Vagina (tissue), 2 donors: ENCODE measurements at regions not wholly inside any gene's neighbourhood (a gene's known extent, or its start where the extent isn't known, plus 50 kb on each side); places are given as distances from the start of the nearest gene placed in this dataset.

Experiments used
- DNase-seq, 2 donors: peaks; one replicate each; pipeline ENCODE4 v3.0.0-alpha.2; 2017; ENCODE audit errors: extremely low spot score in 2 of 2
- H3K27ac ChIP-seq: fragments of 200-600 bp; sonication (generic); one replicate; pipeline ENCODE4 v1.5.1; 2019
- H3K27me3 ChIP-seq: fragments of 200-600 bp; sonication (generic); one replicate; pipeline ENCODE4 v1.5.1; 2019
- H3K36me3 ChIP-seq, 2 donors: fragments of 200-600 bp; sonication (generic); one replicate each; pipeline ENCODE4 v1.5.1; 2017 to 2019
- H3K4me1 ChIP-seq: fragments of 200-600 bp; sonication (generic); one replicate; pipeline ENCODE4 v1.5.1; 2019
- H3K4me3 ChIP-seq, 2 donors: fragments of 200-600 bp; sonication (generic); 1 replicate in 1 of 2; 2 replicates in 1 of 2; pipeline ENCODE4 v1.5.1; 2016 to 2019
- H3K9me3 ChIP-seq: fragments of 200-600 bp; sonication (generic); one replicate; pipeline ENCODE4 v1.5.1; 2019
- CTCF ChIP-seq, 3 experiments: fragments of 450-650 bp in 2 of 3; fragments of 200-600 bp in 1 of 3; sonication (generic) in 1 of 3; IDR thresholded peaks; one replicate each; pipeline ENCODE4 v1.5.1; 2017 to 2019; ENCODE audit warnings: antibody characterized with exemption in 3 of 3, mild to moderate bottlenecking in 2 of 3, moderate library complexity in 2 of 3
- POLR2A ChIP-seq, 2 donors: fragments of 450-650 bp; IDR thresholded peaks; one replicate each; pipeline ENCODE4 v1.6.1; 2017; ENCODE audit warnings: antibody characterized with exemption in 2 of 2, mild to moderate bottlenecking in 2 of 2, moderate library complexity in 2 of 2
- POLR2AphosphoS5 ChIP-seq, 2 donors: sonication (generic); formaldehyde crosslinking; IDR thresholded peaks; one replicate each; pipeline ENCODE4 v1.9.0; 2017; ENCODE audit warnings: antibody characterized with exemption in 2 of 2, mild to moderate bottlenecking in 2 of 2, low read depth in 1 of 2; ENCODE audit not compliant: insufficient read depth in 1 of 2
- intact Hi-C: fragments of 100-400 bp; cut with DNase I; formaldehyde crosslinking; loops from one replicate; pipeline ENCODE4 v1.15.1; 2023

- intact Hi-C loops, result no loop called here
- H3K4me3 ChIP-seq, result no peak overlapping the region
- H3K27me3 ChIP-seq, result no peaks in the 10 kb centered on the region
- H3K4me1 ChIP-seq, result no peaks in the 10 kb centered on the region
- no peak for TF ChIP-seq CTCF (IDR thresholded peaks at IDR 0.05)
- no peak for TF ChIP-seq POLR2AphosphoS5 (IDR thresholded peaks at IDR 0.05; ENCODE audit: insufficient read depth in 1 of 2, low read depth in 1 of 2)
- no peak for TF ChIP-seq POLR2A (IDR thresholded peaks at IDR 0.05)
- no peak for DNase-seq
- no peak overlapping the region for H3K27ac ChIP-seq
- H3K36me3 ChIP-seq, result no peaks in the 10 kb centered on the region
- no peaks in the 10 kb centered on the region for H3K9me3 ChIP-seq
Measured at GRCh38 chr4:173802662-173803022, 272.6 kb upstream of the HAND2 start.

GRCh38 chr4:173801876-173802661 lies 272.0 kb upstream of the HAND2 start:
- Histone ChIP-seq H3K36me3 (no peaks in the 10 kb centered on the region), H3K4me3 (no peak overlapping the region), H3K27me3 (no peaks in the 10 kb centered on the region), H3K9me3 (no peaks in the 10 kb centered on the region), H3K27ac (no peak overlapping the region), H3K4me1 (no peaks in the 10 kb centered on the region)
- intact Hi-C loops, result no loop called here
- no peak for TF ChIP-seq CTCF (IDR thresholded peaks at IDR 0.05)
- no peak for DNase-seq

GRCh38 chr4:173801361-173801760 lies 271.3 kb upstream of the HAND2 start:
- DNase-seq, result no peak
- intact Hi-C loops, result no loop called here
- H3K27me3 ChIP-seq, result no peaks in the 10 kb centered on the region
- H3K4me1 ChIP-seq, result no peaks in the 10 kb centered on the region
- H3K9me3 ChIP-seq, result no peaks in the 10 kb centered on the region
- H3K36me3 ChIP-seq, result no peaks in the 10 kb centered on the region
- no peak for TF ChIP-seq POLR2A (IDR thresholded peaks at IDR 0.05)
- TF ChIP-seq CTCF (IDR thresholded peaks at IDR 0.05), result no peak
- no peak overlapping the region for H3K27ac ChIP-seq
- no peak overlapping the region for H3K4me3 ChIP-seq

- Histone ChIP-seq H3K27ac (no peak overlapping the region), H3K4me3 (no peak overlapping the region), H3K9me3 (no peaks in the 10 kb centered on the region), H3K27me3 (no peaks in the 10 kb centered on the region), H3K36me3 (no peaks in the 10 kb centered on the region), H3K4me1 (no peaks in the 10 kb centered on the region)
- intact Hi-C loops, result no loop called here
- TF ChIP-seq POLR2A (IDR thresholded peaks at IDR 0.05) (no peak), POLR2AphosphoS5 (IDR thresholded peaks at IDR 0.05; ENCODE audit: insufficient read depth in 1 of 2, low read depth in 1 of 2) (no peak), CTCF (IDR thresholded peaks at IDR 0.05) (no peak)
- no peak for DNase-seq
Measured at GRCh38 chr4:173797296-173797695, 267.3 kb upstream of the HAND2 start.

GRCh38 chr4:173794662-173795061 lies 264.6 kb upstream of the HAND2 start:
- H3K4me3 ChIP-seq, result no peak overlapping the region
- no peak overlapping the region for H3K27ac ChIP-seq
- DNase-seq, result no peak
- H3K36me3 ChIP-seq, result no peaks in the 10 kb centered on the region
- no peaks in the 10 kb centered on the region for H3K27me3 ChIP-seq
- intact Hi-C loops, result no loop called here
- TF ChIP-seq POLR2A (IDR thresholded peaks at IDR 0.05), result no peak
- no peak for TF ChIP-seq CTCF (IDR thresholded peaks at IDR 0.05)
- TF ChIP-seq POLR2AphosphoS5 (IDR thresholded peaks at IDR 0.05; ENCODE audit: insufficient read depth in 1 of 2, low read depth in 1 of 2), result no peak
- no peaks in the 10 kb centered on the region for H3K4me1 ChIP-seq
- no peaks in the 10 kb centered on the region for H3K9me3 ChIP-seq
